Putamen (tissue), 1 donor: ENCODE measurements at regions not wholly inside any gene's neighbourhood (a gene's known extent, or its start where the extent isn't known, plus 50 kb on each side); places are given as distances from the start of the nearest gene placed in this dataset.
"Not testable (repeated sequence)": the region's sequence is repeated elsewhere in the genome, so short reads cannot be mapped to it uniquely, and the experiment has no call there.

Source experiments
- DNase-seq: peaks from one replicate; pipeline ENCODE4 v3.0.0-alpha.2; 2016; ENCODE audit warnings: low spot score

DNA sequence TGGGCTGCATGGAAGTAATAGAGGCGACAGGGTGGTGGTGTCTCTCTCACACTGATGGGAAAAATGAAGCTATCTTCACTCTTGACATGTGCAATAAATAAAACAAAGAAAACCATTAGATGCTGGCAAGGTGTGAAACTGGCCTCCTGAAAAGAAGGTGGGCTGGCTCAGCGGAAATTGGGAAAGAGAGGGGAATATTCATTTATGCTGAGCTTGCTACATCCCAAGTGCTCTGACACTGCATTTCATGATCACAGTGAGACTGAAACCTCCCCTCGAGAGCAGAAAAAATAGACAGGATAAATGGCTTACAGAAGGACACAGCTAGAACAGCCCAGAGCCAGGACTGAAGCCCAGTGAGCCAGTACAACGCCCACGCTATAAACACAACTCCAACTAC, 112.1 kb upstream of the SMLR1 start:
- DNase-seq = no peak

DNA sequence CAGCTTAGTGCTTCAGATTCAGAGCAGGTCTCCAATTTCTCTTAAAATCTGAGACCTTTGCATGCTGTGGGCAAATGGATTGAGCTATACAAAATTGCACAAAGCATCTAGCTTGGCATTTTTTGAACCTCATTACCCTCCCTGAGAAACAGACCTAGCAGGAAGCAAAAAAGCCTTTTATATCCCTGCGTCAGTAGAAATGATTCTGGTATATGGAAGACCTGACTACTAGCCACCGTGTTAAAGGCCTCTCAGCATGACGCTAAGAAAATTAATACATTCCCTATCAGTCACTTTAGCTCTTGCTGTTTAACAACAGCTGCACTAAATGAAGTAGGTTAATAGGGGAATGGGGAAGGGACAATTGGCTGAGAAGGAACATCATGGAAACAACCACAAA, 110.7 kb upstream of the SMLR1 start:
- DNase-seq = no peak

DNA sequence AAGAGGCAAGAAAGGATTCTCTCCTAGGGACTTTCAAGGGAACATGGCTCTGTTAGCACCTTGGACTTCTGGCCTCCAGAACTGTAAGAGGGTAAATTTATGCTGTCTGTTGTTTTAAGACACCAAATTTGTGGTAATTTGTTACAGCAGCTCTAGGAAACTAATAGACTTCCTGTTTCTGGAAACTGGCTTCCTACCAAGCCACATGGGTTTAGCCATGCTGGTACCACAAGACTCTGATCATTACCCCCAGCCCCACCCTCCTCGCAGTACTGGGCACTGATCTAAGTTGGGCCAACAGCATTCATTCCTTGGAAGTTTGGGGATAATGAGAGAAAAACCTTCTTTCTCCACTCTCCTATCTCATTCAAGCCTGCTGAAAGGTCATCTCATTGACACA, 109.5 kb upstream of the SMLR1 start:
- DNase-seq = no peak

DNA sequence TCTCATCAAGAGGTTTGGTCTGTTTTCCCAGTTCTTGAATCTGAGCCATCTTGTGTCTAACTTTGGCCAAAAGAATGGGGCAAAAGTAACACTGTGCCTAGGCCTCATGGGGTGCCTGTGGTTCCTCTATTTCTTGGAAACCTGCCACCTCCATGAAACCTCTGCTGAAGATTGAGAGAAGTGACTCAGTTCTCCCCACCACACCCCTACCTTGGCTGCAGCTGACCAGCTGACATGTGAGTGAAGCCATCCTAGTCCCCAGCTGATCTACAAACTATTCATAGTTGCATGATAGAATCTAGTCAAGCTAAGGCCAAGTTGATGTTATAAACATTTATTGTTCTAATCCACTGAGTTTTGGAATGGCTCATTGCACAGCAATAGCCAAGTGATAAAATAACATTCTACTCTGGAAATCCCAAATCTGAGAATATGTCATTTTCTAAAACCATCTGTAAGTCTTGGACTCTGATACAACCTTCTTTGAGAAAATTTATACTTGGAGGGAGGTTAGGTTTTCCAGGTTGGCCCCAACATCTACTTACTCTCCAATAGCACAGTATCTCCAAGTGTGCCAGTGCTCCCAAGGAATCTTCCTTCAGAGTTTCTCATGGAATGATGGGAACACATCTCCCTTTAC, 107.0 kb upstream of the SMLR1 start:
- DNase-seq = no peak

DNA sequence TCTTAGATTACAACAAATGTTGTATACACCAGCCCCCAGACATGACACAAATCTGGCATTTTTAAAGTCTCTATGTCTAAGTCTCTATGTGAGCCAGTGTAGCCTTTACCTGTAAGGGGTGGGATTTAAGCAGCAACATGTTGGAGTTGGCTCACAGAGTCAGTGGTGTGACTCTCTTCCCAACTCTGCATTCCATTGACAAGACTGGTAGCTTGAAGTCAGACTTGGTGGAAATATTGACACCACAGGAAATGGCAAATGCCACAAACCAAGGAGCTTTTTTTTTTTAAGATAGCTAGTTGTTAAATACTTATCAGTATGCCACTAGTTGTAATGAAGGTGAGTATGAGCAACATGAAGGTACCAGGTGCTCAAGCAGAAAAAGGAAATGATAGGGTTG, 103.1 kb upstream of the SMLR1 start:
- no peak for DNase-seq

DNA sequence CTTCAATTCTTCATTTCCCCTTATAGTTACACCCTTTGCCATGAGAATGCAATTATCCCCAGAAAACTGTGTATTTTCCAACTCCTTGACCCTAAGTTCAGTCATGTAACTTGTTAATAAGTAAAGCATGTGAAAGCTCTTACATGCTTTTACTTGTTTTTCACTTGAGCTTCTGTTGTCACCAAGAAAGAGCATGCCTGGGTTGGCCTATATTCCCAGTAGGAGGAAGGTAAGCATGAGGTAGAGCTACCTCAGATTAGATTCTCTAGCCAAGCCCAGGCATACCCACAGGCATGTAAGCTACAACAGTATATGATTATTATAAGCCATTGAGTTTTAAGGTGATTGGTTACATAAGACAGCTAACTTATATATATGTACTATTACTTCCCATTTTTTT, 101.7 kb upstream of the SMLR1 start:
- no peak for DNase-seq

DNA sequence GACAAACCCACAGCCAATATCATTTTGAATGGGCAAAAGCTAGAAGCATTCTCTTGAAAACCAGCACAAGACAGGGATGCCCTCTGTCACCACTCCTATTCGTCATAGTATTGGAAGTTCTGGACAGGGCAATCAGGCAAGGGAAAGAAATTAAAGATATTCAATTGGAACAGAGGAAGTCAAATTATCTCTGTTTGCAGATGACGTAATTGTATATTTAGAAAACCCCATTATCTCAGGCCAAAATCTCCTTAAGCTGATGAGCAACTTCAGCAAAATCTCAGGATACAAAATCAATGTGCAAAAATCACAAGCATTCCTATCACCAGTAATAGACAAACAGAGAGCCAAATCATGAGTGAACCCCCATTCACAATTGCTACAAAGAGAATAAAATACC, 99.1 kb upstream of the SMLR1 start:
- not testable (repeated sequence) for DNase-seq

DNA sequence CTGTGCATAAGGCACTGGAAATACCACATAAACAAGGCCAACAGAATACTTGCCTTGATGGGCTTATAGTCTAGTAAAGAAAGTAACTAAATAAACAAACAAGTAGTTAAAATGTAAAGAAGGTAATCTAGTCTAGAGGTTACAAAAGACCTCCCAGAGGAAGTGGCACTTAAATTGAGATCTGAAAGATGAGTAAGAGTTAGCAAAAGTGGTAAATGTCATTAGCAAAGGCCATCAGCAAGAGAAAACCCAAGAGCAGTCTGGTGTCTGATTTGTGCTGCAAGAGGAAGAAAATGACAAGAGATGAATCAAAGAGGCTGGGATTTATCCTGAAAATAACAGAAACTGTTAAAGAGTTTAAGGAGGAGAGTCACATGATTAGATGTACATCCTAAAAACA, 96.6 kb upstream of the SMLR1 start:
- no peak for DNase-seq

DNA sequence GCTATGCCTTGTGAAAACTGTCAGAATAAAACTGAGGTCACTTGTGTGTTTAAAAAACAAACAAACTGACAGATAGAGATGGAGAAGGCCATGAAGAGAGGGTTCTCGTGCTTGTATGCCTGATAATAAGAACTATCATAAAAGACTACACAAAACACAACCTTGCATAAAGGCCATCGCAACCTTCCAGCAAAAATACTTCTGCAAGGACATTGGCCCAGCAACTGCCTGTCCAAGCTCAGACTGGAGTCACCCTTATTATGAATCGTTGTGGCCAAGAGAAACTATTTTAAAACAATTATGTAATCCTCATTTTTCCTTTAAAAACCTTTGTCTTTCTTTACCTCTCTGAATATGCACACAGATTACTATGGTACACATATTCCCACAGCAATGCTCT, 93.0 kb upstream of the SMLR1 start:
- no peak for DNase-seq

DNA sequence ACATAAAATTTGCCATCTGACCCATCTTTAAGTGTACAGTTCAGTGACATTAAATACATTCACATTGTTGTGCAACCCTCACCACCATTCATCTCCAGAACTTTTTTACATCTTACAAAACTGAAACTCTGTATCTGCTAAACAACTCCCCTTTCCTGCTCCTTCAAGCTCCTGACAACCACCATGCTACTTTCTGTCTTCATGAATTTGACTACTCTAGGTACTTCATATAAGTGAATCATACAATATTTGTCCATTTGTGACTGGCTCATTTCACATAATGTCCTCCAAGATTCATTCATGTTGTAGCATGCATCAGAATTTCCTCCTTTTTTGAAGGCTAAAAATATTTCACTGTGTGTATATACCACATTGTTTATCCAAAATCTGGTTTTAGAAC, 86.9 kb upstream of the SMLR1 start:
- DNase-seq = no peak

DNA sequence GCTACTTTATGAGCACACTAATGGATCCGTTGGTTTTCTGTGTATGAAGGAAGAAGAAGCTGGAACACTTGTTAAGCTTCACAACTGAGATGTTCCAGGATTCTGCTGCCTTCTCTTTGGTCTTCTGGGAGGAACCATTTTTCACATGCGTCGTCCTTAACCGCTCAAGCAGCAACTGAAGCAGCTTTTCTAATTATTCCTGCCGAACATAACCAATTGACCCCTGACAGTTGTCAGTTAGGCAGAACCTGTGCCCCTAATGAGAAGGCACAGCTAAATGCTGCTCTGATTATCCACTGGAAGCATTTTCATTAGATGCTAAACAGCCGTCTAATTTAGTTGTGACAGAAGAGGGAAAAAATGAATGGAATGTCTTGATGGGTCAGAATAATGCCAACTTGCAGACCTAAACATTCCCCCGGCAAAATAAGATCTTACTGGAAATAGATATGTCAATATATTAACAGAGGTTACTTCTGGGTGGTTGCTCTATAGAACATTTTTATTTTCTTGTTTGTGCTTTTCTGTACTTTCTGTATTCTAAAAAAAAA, 85.0 kb upstream of the SMLR1 start:
- DNase-seq = no peak

DNA sequence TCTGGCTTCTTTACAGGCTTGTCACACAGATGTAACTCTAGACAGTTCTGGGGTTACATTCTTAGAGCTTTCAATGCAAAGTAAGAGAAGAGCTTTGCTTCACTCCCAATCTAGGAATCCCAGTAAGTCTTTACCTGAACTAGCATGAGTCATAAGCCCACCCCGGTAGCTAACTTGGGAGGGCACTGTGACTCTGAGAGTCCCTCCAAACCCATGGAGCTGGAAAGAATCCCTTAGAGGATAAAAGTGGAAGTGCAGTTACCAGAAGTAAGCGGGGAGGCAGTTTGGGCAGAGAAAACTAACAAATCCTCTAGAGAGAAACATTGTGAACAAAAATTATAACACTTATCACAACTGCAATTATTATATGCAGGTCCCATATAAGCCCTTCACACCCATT, 84.0 kb upstream of the SMLR1 start:
- no peak for DNase-seq

DNA sequence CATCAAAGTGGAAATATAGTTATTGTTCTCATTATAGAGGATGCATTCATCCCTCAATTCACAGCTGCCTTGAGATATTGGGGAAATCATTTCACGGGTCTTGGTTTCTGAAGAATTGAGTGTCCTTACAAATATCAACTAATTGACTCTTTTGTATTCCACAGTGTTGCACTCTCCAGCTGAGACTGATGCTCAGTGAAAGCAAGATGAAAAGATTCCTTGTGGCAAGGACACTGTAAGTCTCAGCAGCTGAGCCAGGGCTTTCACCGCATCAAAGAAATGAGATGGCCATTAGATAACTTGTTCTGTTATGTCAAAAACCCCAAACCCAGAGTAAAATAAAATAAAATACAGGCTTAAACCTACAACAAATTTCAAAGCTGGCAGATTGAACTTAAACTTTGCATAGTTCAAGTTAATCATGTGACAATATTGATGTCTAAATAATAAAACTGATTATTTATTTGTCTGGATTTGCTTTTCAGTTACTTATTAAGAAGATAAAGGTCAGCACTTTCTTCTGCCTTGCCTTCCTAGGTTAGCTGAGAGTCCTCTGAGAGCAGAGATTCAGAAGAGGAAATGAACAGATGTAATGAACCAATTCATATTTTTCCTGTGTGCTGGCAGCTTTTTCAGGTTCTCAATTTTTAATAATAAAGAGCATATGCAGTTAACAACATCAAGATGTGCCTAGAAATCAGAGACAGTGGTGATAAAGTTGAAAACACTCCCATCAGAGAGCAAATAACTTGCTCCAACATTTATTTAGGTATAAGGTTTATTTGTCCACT, 82.4 kb upstream of the SMLR1 start:
- DNase-seq = no peak

DNA sequence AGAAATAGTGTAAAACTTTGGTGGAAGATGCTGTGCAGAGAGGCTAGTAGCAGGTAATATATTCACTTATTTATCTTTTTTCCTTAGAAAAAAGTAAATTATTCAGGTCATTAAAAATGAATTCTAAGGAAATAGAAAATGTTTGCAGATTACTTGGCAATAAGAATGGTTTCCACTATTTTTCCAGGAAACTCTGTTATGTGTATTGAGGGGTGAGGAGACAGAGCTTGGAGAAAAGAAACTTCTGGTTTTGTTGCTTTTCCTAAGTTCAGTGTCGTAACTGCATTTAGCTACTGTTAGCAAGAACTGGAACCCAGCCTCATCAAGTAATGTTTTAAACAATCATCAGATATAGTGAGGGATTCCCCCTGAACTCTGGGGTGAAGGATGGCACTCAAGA, 79.2 kb upstream of the SMLR1 start:
- no peak for DNase-seq

DNA sequence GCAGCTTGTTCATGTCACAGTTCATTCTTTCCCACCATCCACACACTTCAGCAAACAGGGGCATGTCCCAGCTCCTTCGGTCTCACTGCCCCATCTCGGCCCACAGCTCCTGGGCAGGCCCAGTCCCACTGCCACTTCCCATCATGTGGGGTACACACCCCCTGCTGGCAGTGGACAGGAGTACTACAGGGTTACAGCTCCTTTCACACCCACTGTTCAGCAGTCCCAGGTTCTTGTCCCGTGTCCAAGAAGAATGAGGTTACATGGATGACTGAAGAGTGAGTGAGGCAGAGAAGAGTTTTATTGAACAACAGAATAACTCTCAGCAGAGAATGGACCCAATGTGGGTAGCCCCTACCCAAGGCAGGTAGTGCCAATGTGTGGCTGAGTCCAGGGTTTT, 77.8 kb upstream of the SMLR1 start:
- DNase-seq = no peak

DNA sequence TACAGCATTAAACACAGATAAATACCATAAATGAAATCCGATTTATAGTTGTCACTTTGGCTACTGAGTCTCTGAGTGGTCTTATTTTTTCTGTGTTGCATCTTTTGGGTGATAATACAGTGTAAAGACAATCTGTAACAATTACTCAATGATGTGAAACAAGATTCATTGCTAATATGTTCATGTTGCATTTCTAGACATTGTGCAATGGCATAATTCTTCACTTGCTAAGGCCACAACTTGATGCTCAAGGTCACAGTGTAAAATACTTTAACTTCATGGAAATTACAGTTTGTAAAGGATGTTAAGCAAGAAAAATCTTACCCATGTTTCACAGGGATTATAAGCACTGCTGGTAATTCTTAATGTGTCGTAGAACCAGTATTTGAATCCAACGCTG, 74.9 kb upstream of the SMLR1 start:
- DNase-seq = no peak

DNA sequence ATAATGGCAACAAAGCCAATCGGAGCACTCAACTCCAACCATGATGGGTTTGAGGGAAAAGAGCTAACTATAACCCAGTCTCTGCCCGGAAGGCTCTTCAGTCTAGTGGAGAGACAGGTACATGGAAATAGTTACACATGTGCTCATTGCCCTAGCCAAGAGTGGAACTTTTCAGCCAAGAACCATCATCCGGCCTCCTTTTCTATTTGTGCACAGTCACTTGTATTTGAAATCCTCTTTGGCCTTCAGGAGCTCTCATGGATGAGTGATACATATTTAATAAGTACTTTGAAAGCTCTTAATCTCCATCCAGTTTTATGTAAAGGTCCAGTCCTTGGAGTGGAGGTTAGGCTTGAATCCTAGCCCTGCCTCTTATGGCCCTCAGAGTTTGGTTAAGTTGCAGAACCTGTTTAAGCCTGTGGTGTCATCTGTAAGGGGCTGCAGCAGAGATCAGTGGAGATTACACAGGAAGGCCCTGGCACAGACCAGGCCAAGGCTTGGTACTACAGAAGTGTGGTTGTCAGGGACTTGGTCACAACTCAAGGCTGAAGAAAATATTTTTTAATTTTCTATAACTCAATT, 72.3 kb upstream of the SMLR1 start:
- no peak for DNase-seq

DNA sequence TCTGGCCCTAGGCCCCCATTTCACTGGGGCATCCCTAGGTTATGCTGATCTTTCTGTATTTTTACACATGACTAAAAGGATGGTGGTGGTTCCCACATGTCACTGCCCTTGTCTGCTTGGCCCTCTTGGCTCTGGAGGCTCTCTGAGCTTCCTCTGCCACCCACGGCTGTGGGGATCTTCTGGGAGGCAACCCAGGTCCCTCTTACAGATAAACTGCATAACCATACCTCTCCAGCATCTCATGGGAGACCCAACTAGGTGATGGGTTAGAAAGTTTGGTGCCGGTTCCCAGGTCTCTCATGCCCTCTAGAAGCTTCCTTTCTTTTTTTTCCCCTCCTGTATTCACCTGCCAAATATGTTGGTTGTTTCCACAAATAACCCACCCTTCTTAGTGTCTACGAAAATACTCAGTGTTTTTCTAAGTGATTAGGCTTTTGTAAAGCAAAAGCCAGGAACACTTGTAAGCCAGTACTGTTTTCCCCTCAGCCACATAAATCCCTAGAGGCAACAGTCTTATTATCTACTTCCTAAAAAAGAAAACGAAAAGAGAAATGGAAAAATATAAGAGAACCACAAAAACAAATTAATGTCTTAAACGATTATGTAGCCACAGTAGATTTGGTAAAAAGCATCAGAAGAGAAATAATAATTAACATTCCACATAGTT, 71.7 kb upstream of the SMLR1 start:
- no peak for DNase-seq

DNA sequence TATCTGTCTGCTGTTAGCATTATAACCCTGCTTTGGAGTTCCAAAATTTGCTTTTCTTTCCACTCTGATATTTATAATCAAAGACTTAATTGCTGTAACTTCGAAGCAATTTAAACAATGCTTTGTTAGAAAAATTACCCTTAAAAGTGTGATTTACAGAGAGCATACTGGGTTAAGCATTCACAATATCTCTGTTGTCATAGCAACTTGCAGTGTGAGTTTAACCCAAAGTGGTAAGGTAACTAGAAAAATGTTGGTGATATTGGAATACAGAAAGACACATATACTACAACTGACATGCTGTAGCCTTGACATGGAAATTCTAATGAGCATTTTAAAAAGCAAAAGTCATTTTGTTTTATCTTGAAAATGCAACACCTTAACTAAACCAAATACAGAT, 70.4 kb upstream of the SMLR1 start:
- no peak for DNase-seq

DNA sequence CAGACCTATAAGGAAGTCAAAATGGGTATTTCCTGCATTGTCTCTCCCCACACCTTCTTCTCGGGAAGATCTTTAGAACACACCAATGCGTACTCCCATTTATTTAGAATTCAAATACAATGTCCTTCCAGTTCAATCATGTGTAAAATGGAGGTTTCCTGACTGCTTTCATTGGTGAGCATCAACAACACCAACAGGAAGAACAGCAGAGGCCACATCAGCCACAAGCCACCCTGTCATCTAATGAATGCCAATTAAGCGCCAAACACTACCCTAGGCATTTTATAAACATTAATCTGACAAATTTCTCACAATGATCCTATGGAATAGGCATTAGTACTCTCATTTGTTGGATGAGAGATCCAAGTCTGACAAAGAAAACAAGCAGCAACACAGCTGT, 68.4 kb upstream of the SMLR1 start:
- DNase-seq = no peak

DNA sequence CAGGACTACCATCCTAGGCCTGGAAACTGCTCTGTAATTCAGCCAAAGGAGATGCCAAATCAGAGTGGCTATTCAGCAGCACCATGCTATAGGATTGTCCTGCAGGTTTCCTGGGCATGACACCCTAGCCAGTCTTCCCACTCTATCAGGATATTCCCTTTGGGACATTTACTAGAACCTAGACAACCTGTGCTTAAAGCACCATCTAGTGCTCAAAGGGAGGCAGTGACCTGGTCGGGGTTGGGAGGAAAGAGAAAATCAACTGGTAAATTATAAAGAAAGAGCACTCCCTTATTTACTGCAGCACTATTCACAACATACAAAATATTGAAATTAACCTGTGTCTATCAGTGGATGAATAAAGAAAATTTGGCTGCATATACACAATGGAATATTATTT, 67.2 kb upstream of the SMLR1 start:
- no peak for DNase-seq

DNA sequence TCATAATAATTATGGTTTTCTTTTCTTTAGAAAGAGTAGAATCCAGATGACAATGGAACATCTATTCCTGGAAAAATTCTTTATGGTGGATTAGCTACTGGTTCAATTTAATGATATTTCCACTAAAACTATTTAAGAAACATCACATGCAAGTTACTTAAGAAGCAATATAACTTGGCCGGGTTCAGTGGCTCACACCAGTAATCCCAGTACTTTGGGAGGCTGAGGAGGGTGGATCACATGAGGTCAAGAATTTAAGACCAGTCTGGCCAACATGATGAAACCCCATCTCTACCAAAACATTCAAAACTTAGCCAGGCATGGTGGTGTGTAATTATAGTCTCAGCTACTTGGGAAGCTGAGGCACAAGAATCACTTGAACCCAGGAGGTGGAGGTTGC, 65.9 kb upstream of the SMLR1 start:
- no peak for DNase-seq

DNA sequence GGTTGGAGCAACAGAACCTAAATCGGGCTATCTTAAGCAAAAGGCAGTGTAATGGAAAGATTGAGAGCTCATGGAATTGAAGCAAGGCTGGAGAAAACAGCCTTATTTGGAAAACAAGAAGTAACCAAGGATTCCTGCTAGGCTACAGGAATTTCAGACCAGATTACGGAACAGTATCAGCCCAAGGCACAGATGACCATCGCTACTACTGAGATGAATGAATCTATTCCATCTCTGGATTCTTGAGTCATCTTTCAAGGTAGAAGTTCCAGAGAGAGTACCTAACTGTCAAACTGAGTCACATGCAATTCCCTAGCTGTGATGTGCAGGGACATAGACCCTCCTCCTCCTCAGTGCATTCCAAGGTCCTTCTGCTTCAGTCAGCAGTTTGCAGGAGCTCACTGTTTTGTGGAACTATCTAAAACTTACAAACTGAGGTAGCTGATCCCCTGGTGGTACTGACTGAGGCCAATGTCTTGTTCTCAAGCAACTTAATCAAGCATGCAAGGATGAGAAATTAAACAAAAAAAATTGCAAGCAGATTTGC, 62.0 kb upstream of the SMLR1 start:
- DNase-seq = no peak
